GM10266 (cell line): ENCODE measurements at regions not wholly inside any gene's neighbourhood (a gene's known extent, or its start where the extent isn't known, plus 50 kb on each side); places are given as distances from the start of the nearest gene placed in this dataset.

Source experiments
- DNase-seq: peaks from one replicate; pipeline ENCODE4 v3.0.0; 2012; ENCODE audit errors: extremely low spot score
- TF ChIP-seq, protein P1 (sequence below): IDR thresholded peaks from 2 replicates; pipeline ENCODE4 v1.5.1; 2012; ENCODE audit warnings: mild to moderate bottlenecking, low read depth; ENCODE audit not compliant: control insufficient read depth, insufficient read depth; ENCODE audit errors: missing control alignments

DNA sequence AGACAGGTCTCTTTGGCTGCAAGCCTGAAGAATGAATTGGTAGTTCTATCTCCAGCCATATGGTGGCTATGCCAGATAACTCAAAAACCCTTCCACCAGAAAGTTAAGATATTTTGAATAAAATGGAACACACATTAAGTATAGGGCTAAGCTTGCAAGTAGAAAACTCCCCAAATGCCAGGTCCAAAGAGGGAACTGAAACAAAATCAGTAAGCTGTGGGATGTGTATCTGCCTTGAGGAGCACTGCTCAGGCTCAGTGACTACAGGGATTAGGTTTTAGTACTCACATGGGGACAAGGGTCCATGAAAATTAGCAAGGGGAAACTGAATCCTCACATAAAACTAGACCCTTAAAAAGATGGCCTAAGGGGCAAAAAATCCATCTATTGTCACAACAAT, 115.7 kb upstream of the PMFBP1 start:
- TF ChIP-seq, protein P1, sequence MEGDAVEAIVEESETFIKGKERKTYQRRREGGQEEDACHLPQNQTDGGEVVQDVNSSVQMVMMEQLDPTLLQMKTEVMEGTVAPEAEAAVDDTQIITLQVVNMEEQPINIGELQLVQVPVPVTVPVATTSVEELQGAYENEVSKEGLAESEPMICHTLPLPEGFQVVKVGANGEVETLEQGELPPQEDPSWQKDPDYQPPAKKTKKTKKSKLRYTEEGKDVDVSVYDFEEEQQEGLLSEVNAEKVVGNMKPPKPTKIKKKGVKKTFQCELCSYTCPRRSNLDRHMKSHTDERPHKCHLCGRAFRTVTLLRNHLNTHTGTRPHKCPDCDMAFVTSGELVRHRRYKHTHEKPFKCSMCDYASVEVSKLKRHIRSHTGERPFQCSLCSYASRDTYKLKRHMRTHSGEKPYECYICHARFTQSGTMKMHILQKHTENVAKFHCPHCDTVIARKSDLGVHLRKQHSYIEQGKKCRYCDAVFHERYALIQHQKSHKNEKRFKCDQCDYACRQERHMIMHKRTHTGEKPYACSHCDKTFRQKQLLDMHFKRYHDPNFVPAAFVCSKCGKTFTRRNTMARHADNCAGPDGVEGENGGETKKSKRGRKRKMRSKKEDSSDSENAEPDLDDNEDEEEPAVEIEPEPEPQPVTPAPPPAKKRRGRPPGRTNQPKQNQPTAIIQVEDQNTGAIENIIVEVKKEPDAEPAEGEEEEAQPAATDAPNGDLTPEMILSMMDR = no peak
- no peak for DNase-seq

DNA sequence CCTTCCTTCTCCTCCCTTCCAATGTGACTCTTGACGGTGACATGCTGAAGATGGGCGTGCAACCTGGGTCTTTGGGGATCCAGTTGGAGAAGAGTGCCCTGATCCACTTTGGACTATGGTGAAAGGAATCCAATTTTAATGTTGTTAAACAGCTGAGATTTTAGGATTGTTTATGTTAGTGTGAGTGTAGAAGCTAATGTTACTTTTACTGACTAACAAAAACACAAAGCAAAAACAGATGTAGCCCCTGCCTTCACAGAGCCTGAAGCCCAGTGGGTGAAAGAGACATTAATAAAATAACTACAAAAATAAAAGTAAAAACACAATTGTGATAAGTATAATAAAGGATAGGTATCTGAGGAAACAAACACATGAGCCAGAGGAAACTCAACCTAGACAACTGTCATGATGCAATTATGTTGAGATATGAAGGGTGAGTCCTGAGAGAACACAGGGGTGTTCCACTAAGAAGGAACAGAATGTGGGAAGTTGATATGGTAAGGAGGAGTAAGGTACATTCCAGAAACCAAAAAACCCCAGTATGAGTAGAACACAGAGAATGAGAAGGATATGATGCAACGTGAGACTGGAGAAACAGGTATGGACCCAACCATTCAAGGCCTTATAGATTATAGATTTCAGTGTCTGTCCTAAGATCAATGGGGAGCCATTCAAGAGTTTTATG, 115.1 kb upstream of the PMFBP1 start:
- DNase-seq = no peak
- TF ChIP-seq, protein P1 = no peak

DNA sequence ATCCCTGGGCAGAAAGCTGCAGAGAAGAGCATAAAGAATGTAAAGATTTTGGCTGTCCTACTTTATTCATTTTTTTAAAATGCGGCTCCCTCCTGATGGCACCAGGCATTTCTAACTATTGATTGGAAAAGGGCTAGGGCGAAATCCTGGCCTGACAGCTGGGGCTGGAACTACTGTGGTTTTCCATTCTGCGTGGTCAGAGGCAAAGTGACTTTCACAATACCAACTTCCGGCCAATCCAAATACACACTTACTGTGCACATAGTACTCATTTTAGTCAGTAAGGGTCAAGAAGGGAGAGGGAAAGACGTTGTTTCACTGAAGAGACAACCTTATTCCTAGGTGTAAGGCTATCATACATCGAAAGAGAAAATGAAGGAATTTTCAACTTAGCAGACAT, 113.8 kb upstream of the PMFBP1 start:
- TF ChIP-seq, protein P1 = no peak
- no peak for DNase-seq

DNA sequence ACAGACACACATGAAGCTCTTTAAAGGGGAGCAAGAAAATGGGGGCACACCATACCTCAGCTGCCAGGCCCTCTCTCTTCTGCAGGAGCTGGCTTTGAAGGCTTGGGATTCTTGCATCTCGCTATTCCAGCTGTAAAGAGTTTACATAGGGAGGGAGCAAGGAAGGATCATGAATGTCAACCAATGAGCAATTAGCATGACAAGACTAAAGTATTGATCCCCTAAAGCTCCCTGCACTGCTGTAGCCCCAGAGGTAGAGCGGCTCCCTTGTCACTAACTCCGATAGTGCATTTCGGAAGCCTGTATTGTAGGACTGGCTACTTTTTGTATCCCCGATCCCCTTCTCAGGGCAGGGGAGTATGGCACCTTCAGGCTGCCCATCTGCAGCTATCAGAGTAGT, 113.4 kb upstream of the PMFBP1 start:
- TF ChIP-seq, protein P1 = no peak
- DNase-seq = no peak

DNA sequence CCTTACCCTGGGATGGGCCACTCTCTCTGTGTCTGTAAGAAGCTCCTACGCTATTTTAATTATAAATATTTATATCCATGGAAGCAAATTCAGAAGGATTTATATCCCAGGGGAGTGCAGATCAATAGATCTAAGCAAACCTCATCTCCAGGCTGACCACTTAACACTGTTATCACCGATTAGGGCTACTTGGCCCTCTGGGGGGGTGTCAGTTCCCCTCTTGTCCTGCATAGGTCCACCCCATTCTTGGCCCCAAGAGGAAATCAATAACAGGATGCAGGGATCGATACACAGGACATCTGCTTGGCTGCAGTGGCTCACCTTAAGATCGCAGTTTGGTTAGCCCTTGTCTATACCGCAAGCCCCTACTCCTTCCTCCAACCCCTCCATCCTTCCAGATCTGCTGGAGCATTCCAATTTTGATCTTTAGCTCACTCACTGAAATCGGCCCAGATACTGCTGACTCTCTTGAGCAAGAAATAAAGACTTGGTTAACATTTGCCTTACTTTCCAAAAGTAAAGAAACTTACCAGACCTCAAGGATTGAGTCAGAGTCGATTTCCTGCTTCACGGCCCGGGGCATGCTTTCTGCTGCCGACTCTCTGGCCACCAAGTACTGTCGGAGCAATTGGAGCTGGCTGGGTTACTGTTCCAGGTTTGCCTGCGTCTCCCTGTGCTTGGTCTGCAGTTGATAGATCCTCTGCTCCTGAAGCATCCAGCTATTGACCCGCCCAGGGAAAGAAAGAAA, 112.3 kb upstream of the PMFBP1 start:
- no peak for DNase-seq
- TF ChIP-seq, protein P1 = no peak

DNA sequence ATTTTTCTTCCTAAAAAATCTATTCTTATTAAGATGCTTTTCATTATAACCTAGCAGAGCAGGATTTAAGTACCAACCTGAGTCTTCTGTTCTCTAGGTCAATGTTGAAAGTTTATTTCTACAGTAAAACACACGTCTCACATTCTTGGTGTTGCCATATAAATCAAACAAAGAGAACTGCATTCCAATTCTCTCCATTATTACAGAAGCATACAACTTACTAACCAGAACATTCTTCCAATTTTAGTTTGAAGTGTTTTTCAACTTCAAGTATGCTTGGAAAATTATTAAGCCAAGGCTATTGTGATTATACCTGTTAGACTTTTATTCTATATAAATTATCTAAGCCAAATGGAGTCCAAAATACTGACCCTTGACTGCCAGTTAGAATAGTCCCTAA, 110.4 kb upstream of the PMFBP1 start:
- TF ChIP-seq, protein P1 = no peak
- DNase-seq = no peak

DNA sequence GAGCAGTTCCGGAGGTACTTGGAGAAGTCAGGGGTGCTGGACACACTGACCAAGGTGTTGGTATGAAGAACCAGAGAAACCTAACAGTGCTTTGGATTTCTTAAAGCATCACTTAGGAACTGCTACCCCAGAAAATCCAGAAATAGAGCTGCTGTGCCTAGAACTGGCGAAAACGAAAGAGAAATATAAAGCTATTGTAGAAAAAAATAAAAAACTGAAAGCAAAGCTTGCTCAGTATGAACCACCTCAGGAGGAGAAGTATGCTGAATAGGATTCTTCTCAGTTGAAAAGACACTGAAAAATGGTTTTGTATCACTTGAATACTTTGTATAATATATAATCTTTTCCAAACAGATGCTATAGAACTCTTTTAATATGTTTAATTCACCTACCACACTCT, 106.3 kb upstream of the PMFBP1 start:
- no peak for DNase-seq

More for the DNA sequence above, 106.3 kb upstream of the PMFBP1 start:
- TF ChIP-seq, protein P1 = no peak
